Neural crest cell (in vitro differentiated cells): ENCODE measurements at regions not wholly inside any gene's neighbourhood (a gene's known extent, or its start where the extent isn't known, plus 50 kb on each side); places are given as distances from the start of the nearest gene placed in this dataset.
"Not testable (repeated sequence)": the region's sequence is repeated elsewhere in the genome, so short reads cannot be mapped to it uniquely, and the experiment has no call there.

Experiments
- DNase-seq: peaks from one replicate; pipeline ENCODE4 v3.0.0; 2021; ENCODE audit warnings: low read depth, mixed read lengths, low spot score
- H3K27ac Mint-ChIP-seq: one replicate; pipeline ENCODE4 v1.8.0; 2021; ENCODE audit warnings: mild to moderate bottlenecking, mixed read lengths; ENCODE audit not compliant: unreplicated experiment
- H3K27me3 Mint-ChIP-seq: 2 replicates; pipeline ENCODE4 v1.8.0; 2021; ENCODE audit warnings: low read depth, mild to moderate bottlenecking, mixed read lengths
- H3K36me3 Mint-ChIP-seq: 2 replicates; pipeline ENCODE4 v1.8.0; 2021; ENCODE audit warnings: low read depth, mild to moderate bottlenecking, mixed read lengths
- H3K4me1 Mint-ChIP-seq: 2 replicates; pipeline ENCODE4 v1.8.0; 2021; ENCODE audit warnings: mixed read lengths
- H3K4me3 Mint-ChIP-seq: one replicate; pipeline ENCODE4 v1.8.0; 2021; ENCODE audit warnings: mild to moderate bottlenecking, mixed read lengths
- H3K9me3 Mint-ChIP-seq: 2 replicates; pipeline ENCODE4 v1.8.0; 2021; ENCODE audit warnings: mixed read lengths
- CTCF ChIP-seq: fragments of 200-600 bp; sonication (generic); conservative IDR thresholded peaks from 2 replicates; pipeline ENCODE4 v1.5.0; 2021; ENCODE audit warnings: antibody characterized with exemption, mild to moderate bottlenecking

- H3K27me3 Mint-ChIP-seq = no peaks in the 10 kb centered on the region
- H3K27ac Mint-ChIP-seq = no peak overlapping the region
- TF ChIP-seq CTCF = no peak
- H3K9me3 Mint-ChIP-seq = no peaks in the 10 kb centered on the region
- H3K4me3 Mint-ChIP-seq = no peak overlapping the region
- no peaks in the 10 kb centered on the region for H3K4me1 Mint-ChIP-seq
- no peaks in the 10 kb centered on the region for H3K36me3 Mint-ChIP-seq
- DNase-seq = no peak
These were observed 2120.0 kb upstream of the RAG2 start for GRCh38 chr11:38718049-38718448.

- Mint-ChIP-seq H3K4me1 (no peaks in the 10 kb centered on the region), H3K27ac (no peak overlapping the region)
These were observed 2113.1 kb upstream of the RAG2 start for GRCh38 chr11:38711110-38711509.

GRCh38 chr11:38710262-38710661 lies 2112.2 kb upstream of the RAG2 start:
- Mint-ChIP-seq H3K4me3 (no peak overlapping the region), H3K9me3 (no peaks in the 10 kb centered on the region), H3K27me3 (no peaks in the 10 kb centered on the region), H3K36me3 (no peaks in the 10 kb centered on the region), H3K4me1 (no peaks in the 10 kb centered on the region), H3K27ac (no peak overlapping the region)
- no peak for DNase-seq
- no peak for TF ChIP-seq CTCF

More at GRCh38 chr11:38711110-38711509, 2113.1 kb upstream of the RAG2 start:
- no peak overlapping the region for H3K4me3 Mint-ChIP-seq
- TF ChIP-seq CTCF = no peak
- H3K27me3 Mint-ChIP-seq = no peaks in the 10 kb centered on the region
- no peaks in the 10 kb centered on the region for H3K36me3 Mint-ChIP-seq
- no peak for DNase-seq
- no peaks in the 10 kb centered on the region for H3K9me3 Mint-ChIP-seq

GRCh38 chr11:38700111-38700510 lies 2102.1 kb upstream of the RAG2 start:
- DNase-seq = no peak
- Mint-ChIP-seq H3K27ac (no peak overlapping the region), H3K4me1 (no peaks in the 10 kb centered on the region), H3K27me3 (no peaks in the 10 kb centered on the region), H3K36me3 (no peaks in the 10 kb centered on the region), H3K9me3 (peaks cover 2% of the 10 kb centered on the region), H3K4me3 (no peak overlapping the region)
- no peak for TF ChIP-seq CTCF

- Mint-ChIP-seq H3K9me3 (peaks cover 3% of the 10 kb centered on the region), H3K4me1 (no peaks in the 10 kb centered on the region), H3K27ac (no peak overlapping the region)
These were observed 2095.3 kb upstream of the RAG2 start for GRCh38 chr11:38693306-38693705.

GRCh38 chr11:38690211-38690610 lies 2092.2 kb upstream of the RAG2 start:
- not testable (repeated sequence) for H3K36me3 Mint-ChIP-seq, H3K4me3 Mint-ChIP-seq, H3K27ac Mint-ChIP-seq, H3K27me3 Mint-ChIP-seq, H3K9me3 Mint-ChIP-seq, H3K4me1 Mint-ChIP-seq, DNase-seq

More at GRCh38 chr11:38693306-38693705, 2095.3 kb upstream of the RAG2 start:
- TF ChIP-seq CTCF = no peak
- H3K4me3 Mint-ChIP-seq = no peak overlapping the region
- H3K36me3 Mint-ChIP-seq = no peaks in the 10 kb centered on the region
- H3K27me3 Mint-ChIP-seq = no peaks in the 10 kb centered on the region
- no peak for DNase-seq
